Neural progenitor cell (in vitro differentiated cells): ENCODE measurements at regions not wholly inside any gene's neighbourhood (a gene's known extent, or its start where the extent isn't known, plus 50 kb on each side); places are given as distances from the start of the nearest gene placed in this dataset.

Experiments
- DNase-seq: peaks from one replicate; pipeline ENCODE4 v3.0.0-alpha.2; 2016; ENCODE audit warnings: low spot score
- H2AFZ ChIP-seq: fragments of 200-600 bp; sonication (generic); replicated peaks from 2 replicates; pipeline ENCODE4 v1.6.1; 2016; ENCODE audit warnings: antibody characterized with exemption
- H3F3A ChIP-seq: fragments of 200-600 bp; sonication (generic); 2 replicates; pipeline ENCODE4 v1.6.1; 2016; ENCODE audit warnings: antibody characterized with exemption, low read depth
- H3K27ac ChIP-seq: fragments of 200-600 bp; sonication (generic); 2 replicates; pipeline ENCODE4 v1.5.1; 2016; ENCODE audit warnings: mild to moderate bottlenecking
- H3K27me3 ChIP-seq: fragments of 200-600 bp; sonication (generic); 2 replicates; pipeline ENCODE4 v1.6.1; 2016; ENCODE audit warnings: mild to moderate bottlenecking, moderate library complexity
- H3K36me3 ChIP-seq: fragments of 200-600 bp; sonication (generic); 2 replicates; pipeline ENCODE4 v1.5.1; 2016
- H3K4me1 ChIP-seq: fragments of 200-600 bp; sonication (generic); 2 replicates; pipeline ENCODE4 v1.6.1; 2016; ENCODE audit warnings: mixed run types
- H3K4me2 ChIP-seq: fragments of 200-600 bp; sonication (generic); 2 replicates; pipeline ENCODE4 v1.6.1; 2016
- H3K4me3 ChIP-seq: fragments of 200-600 bp; sonication (generic); 2 replicates; pipeline ENCODE4 v1.5.1; 2016
- H3K79me2 ChIP-seq: fragments of 200-600 bp; sonication (generic); 2 replicates; pipeline ENCODE4 v1.6.1; 2016; ENCODE audit warnings: low read depth
- H3K9ac ChIP-seq: fragments of 200-600 bp; sonication (generic); 2 replicates; pipeline ENCODE4 v1.6.1; 2016
- H3K9me3 ChIP-seq: fragments of 200-600 bp; sonication (generic); 2 replicates; pipeline ENCODE4 v1.5.1; 2016; ENCODE audit warnings: low read depth
- H4K20me1 ChIP-seq: fragments of 200-600 bp; sonication (generic); 2 replicates; pipeline ENCODE4 v1.6.1; 2016; ENCODE audit warnings: low read depth
- H3K27ac Mint-ChIP-seq: 3 replicates; pipeline ENCODE4 v1.8.0; 2021; ENCODE audit warnings: mixed read lengths
- H3K27me3 Mint-ChIP-seq: 2 replicates; pipeline ENCODE4 v1.8.0; 2022; ENCODE audit warnings: low read depth, mild to moderate bottlenecking, inconsistent platforms, moderate library complexity, mixed read lengths; ENCODE audit not compliant: insufficient read depth
- H3K36me3 Mint-ChIP-seq: 3 replicates; pipeline ENCODE4 v1.8.0; 2021; ENCODE audit warnings: mixed read lengths
- H3K4me1 Mint-ChIP-seq: 3 replicates; pipeline ENCODE4 v1.8.0; 2021; ENCODE audit warnings: mixed read lengths
- H3K4me3 Mint-ChIP-seq: 3 replicates; pipeline ENCODE4 v1.8.0; 2021; ENCODE audit warnings: mild to moderate bottlenecking, moderate library complexity, mixed read lengths
- H3K9me3 Mint-ChIP-seq: 3 replicates; pipeline ENCODE4 v1.8.0; 2020; ENCODE audit warnings: mixed read lengths
- CTCF ChIP-seq: fragments of 200-600 bp; sonication (generic); IDR thresholded peaks from 2 replicates; pipeline ENCODE4 v1.5.1; 2017; ENCODE audit warnings: antibody characterized with exemption, mild to moderate bottlenecking
- EZH2 ChIP-seq: fragments of 200-600 bp; sonication (generic); IDR thresholded peaks from 2 replicates; pipeline ENCODE4 v1.6.1; 2017; ENCODE audit warnings: antibody characterized with exemption, mild to moderate bottlenecking, moderate library complexity
- EZH2phosphoT487 ChIP-seq: fragments of 200-600 bp; sonication (generic); IDR thresholded peaks from 2 replicates; pipeline ENCODE4 v1.6.1; 2017; ENCODE audit warnings: antibody characterized with exemption

- Mint-ChIP-seq H3K36me3 (no peaks in the 10 kb centered on the region), H3K4me1 (peaks cover 27% of the 10 kb centered on the region), H3K9me3 (no peaks in the 10 kb centered on the region), H3K27ac (no peak overlapping the region), H3K27me3 (peaks cover 11% of the 10 kb centered on the region), H3K4me3 (no peak overlapping the region)
- Histone ChIP-seq H3K9ac (no peak overlapping the region), H3K27me3 (peaks cover 22% of the 10 kb centered on the region), H3K4me3 (no peak overlapping the region), H3K4me2 (no peak overlapping the region), H2AFZ (no peak overlapping the region), H3F3A (peaks cover 9% of the 10 kb centered on the region), H4K20me1 (no peaks in the 10 kb centered on the region), H3K36me3 (no peaks in the 10 kb centered on the region), H3K9me3 (no peaks in the 10 kb centered on the region), H3K4me1 (peaks cover 18% of the 10 kb centered on the region), H3K27ac (no peak overlapping the region), H3K79me2 (no peaks in the 10 kb centered on the region)
- no peak for DNase-seq
- TF ChIP-seq EZH2phosphoT487 (no peak), CTCF (no peak), EZH2 (no peak)
Measured at GRCh38 chr1:226476066-226476465, 68.2 kb upstream of the PARP1 start.

GRCh38 chr1:226476648-226477319, 68.9 kb upstream of the PARP1 start:
- DNase-seq = no peak
- no peak for TF ChIP-seq EZH2
- TF ChIP-seq EZH2phosphoT487 = no peak
- TF ChIP-seq CTCF = no peak
- Histone ChIP-seq H3K27me3 (peaks cover 22% of the 10 kb centered on the region), H3K4me3 (no peak overlapping the region), H3F3A (peaks cover 9% of the 10 kb centered on the region), H2AFZ (no peak overlapping the region), H3K27ac (no peak overlapping the region), H3K9me3 (no peaks in the 10 kb centered on the region), H3K9ac (no peak overlapping the region), H3K4me1 (peaks cover 16% of the 10 kb centered on the region), H3K4me2 (no peak overlapping the region), H3K36me3 (no peaks in the 10 kb centered on the region), H4K20me1 (no peaks in the 10 kb centered on the region), H3K79me2 (no peaks in the 10 kb centered on the region)
- no peaks in the 10 kb centered on the region for H3K36me3 Mint-ChIP-seq
- no peaks in the 10 kb centered on the region for H3K9me3 Mint-ChIP-seq
- peaks cover 30% of the 10 kb centered on the region for H3K4me1 Mint-ChIP-seq
- peaks cover 8% of the 10 kb centered on the region for H3K27me3 Mint-ChIP-seq
- no peak overlapping the region for H3K27ac Mint-ChIP-seq
- no peak overlapping the region for H3K4me3 Mint-ChIP-seq

DNA sequence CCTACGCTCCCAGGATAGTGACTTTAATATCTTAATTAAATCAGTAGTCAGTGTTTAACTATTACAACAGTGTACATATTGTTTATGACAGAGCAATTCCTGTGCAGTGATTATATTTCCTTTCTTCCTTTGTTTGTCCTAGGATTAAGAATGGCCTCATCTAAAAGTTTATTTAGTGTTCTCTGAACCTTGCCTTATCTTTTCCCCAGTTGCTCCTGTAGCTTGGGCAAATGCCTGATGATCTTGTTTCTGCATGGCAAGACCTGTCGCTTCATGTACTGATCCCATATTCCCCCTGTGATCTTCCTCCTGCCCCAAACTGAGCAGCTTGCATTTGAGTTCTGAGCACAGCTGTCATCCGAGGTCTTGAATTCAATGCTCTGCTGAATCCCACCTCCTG, 69.1 kb upstream of the STUM start:
- TF ChIP-seq CTCF = no peak
- no peak for TF ChIP-seq EZH2
- no peak for TF ChIP-seq EZH2phosphoT487
- DNase-seq = no peak
- H3K4me1 ChIP-seq = peaks cover 15% of the 10 kb centered on the region
- no peak overlapping the region for H3K9ac ChIP-seq
- no peak overlapping the region for H3K27ac ChIP-seq
- peaks cover 5% of the 10 kb centered on the region for H3F3A ChIP-seq
- no peaks in the 10 kb centered on the region for H4K20me1 ChIP-seq
- peaks cover 18% of the 10 kb centered on the region for H3K27me3 ChIP-seq
- no peaks in the 10 kb centered on the region for H3K36me3 ChIP-seq
- no peaks in the 10 kb centered on the region for H3K9me3 ChIP-seq
- H3K27me3 Mint-ChIP-seq = peaks cover 9% of the 10 kb centered on the region
- no peak overlapping the region for H2AFZ ChIP-seq
- no peaks in the 10 kb centered on the region for H3K9me3 Mint-ChIP-seq
- H3K27ac Mint-ChIP-seq = no peak overlapping the region
- no peak overlapping the region for H3K4me3 Mint-ChIP-seq
- H3K4me2 ChIP-seq = no peak overlapping the region
- peaks cover 24% of the 10 kb centered on the region for H3K4me1 Mint-ChIP-seq
- no peaks in the 10 kb centered on the region for H3K36me3 Mint-ChIP-seq
- no peaks in the 10 kb centered on the region for H3K79me2 ChIP-seq
- H3K4me3 ChIP-seq = no peak overlapping the region
